SU-DHL-6 (cell line): ENCODE measurements at regions not wholly inside any gene's neighbourhood (a gene's known extent, or its start where the extent isn't known, plus 50 kb on each side); places are given as distances from the start of the nearest gene placed in this dataset.

ENCODE experiments used
- H2AFZ ChIP-seq: fragments of 200-600 bp; sonication (generic); 2 replicates; pipeline ENCODE4 v1.6.1; 2014; ENCODE audit warnings: low read depth, mild to moderate bottlenecking, moderate library complexity, mixed read lengths, antibody characterized with exemption, low read length; ENCODE audit not compliant: severe bottlenecking
- H3F3A ChIP-seq: fragments of 200-600 bp; shearing (Covaris generic); 2 replicates; pipeline ENCODE4 v1.6.0; 2016; ENCODE audit warnings: antibody characterized with exemption, mild to moderate bottlenecking; ENCODE audit not compliant: insufficient read depth
- H3K27ac ChIP-seq: fragments of 200-600 bp; sonication (generic); 2 replicates; pipeline ENCODE4 v1.5.1; 2016; ENCODE audit warnings: low read depth, mild to moderate bottlenecking, low read length, moderate library complexity, mixed read lengths
- H3K27me3 ChIP-seq: fragments of 200-600 bp; sonication (generic), shearing (Covaris generic); 2 replicates; pipeline ENCODE4 v1.6.0; 2014; ENCODE audit warnings: mild to moderate bottlenecking, low read length
- H3K36me3 ChIP-seq: fragments of 200-600 bp; sonication (generic); 2 replicates; pipeline ENCODE4 v1.6.1; 2014; ENCODE audit warnings: mild to moderate bottlenecking, low read length, mixed read lengths
- H3K4me2 ChIP-seq: fragments of 300-600, 200-600 bp; shearing (Covaris generic), sonication (generic); 2 replicates; pipeline ENCODE4 v1.6.0; 2014; ENCODE audit warnings: low read length, low read depth, mild to moderate bottlenecking; ENCODE audit not compliant: poor library complexity, severe bottlenecking
- H3K4me3 ChIP-seq: fragments of 200-600 bp; sonication (generic); 2 replicates; pipeline ENCODE4 v1.5.1; 2014; ENCODE audit warnings: antibody characterized with exemption, low read length, mild to moderate bottlenecking, mixed read lengths; ENCODE audit not compliant: insufficient read depth, poor library complexity, severe bottlenecking
- H3K79me2 ChIP-seq: fragments of 200-600 bp; sonication (generic); 2 replicates; pipeline ENCODE4 v1.6.1; 2014; ENCODE audit warnings: mild to moderate bottlenecking, low read length, moderate library complexity; ENCODE audit not compliant: insufficient read depth
- H3K9ac ChIP-seq: fragments of 200-600 bp; sonication (generic); 2 replicates; pipeline ENCODE4 v1.7.0; 2014; ENCODE audit warnings: mild to moderate bottlenecking, low read length
- H3K9me2 ChIP-seq: fragments of 200-600 bp; sonication (generic); replicated peaks from 2 replicates; pipeline ENCODE4 v1.6.1; 2014; ENCODE audit warnings: low read length; ENCODE audit not compliant: insufficient read depth
- H3K9me3 ChIP-seq: fragments of 200-600 bp; sonication (generic); 2 replicates; pipeline ENCODE4 v1.6.1; 2014; ENCODE audit warnings: low read length, mixed read lengths; ENCODE audit not compliant: insufficient read depth
- H4K20me1 ChIP-seq: fragments of 200-600 bp; sonication (generic); 2 replicates; pipeline ENCODE4 v1.6.1; 2014; ENCODE audit warnings: low read depth, mild to moderate bottlenecking, antibody characterized with exemption, low read length, moderate library complexity, mixed read lengths
- CTCF ChIP-seq: fragments of 200-600 bp; sonication (generic); IDR thresholded peaks from one replicate; pipeline ENCODE4 v1.5.1; 2017; ENCODE audit warnings: antibody characterized with exemption, mild to moderate bottlenecking, low read length, moderate library complexity; ENCODE audit not compliant: insufficient read depth, poor library complexity, severe bottlenecking
- EZH2phosphoT487 ChIP-seq: fragments of 200-600 bp; sonication (generic), shearing (Covaris generic); conservative IDR thresholded peaks from 2 replicates; pipeline ENCODE4 v1.6.1; 2018; ENCODE audit warnings: mild to moderate bottlenecking, antibody characterized with exemption, low read length, moderate library complexity, mixed read lengths

GRCh38 chr9:99471033-99471432 lies 249.0 kb downstream of the SEC61B start:
- Histone ChIP-seq H3K9me2 (no peaks in the 10 kb centered on the region), H3K27ac (no peak overlapping the region), H3K4me3 (no peak overlapping the region), H3K9me3 (no peaks in the 10 kb centered on the region), H3K4me2 (no peak overlapping the region), H2AFZ (no peak overlapping the region), H3K79me2 (no peaks in the 10 kb centered on the region), H3F3A (no peaks in the 10 kb centered on the region), H4K20me1 (no peaks in the 10 kb centered on the region), H3K27me3 (no peaks in the 10 kb centered on the region), H3K9ac (no peak overlapping the region), H3K36me3 (no peaks in the 10 kb centered on the region)
- TF ChIP-seq CTCF (no peak), EZH2phosphoT487 (no peak)

- Histone ChIP-seq H3K4me2 (no peak overlapping the region), H2AFZ (no peak overlapping the region), H3K27me3 (no peaks in the 10 kb centered on the region), H3K4me3 (no peak overlapping the region), H3K9me2 (no peaks in the 10 kb centered on the region), H3K36me3 (no peaks in the 10 kb centered on the region), H3K27ac (no peak overlapping the region), H4K20me1 (no peaks in the 10 kb centered on the region), H3F3A (no peaks in the 10 kb centered on the region), H3K79me2 (no peaks in the 10 kb centered on the region), H3K9me3 (no peaks in the 10 kb centered on the region), H3K9ac (no peak overlapping the region)
- TF ChIP-seq EZH2phosphoT487, result no peak
- TF ChIP-seq CTCF, result no peak
These were observed 250.3 kb downstream of the SEC61B start for GRCh38 chr9:99472240-99472915.

GRCh38 chr9:99472916-99473245 lies 250.8 kb downstream of the SEC61B start:
- H3K27ac ChIP-seq, result no peak overlapping the region
- H3K36me3 ChIP-seq, result no peaks in the 10 kb centered on the region
- H2AFZ ChIP-seq, result no peak overlapping the region
- TF ChIP-seq CTCF, result no peak
- no peak for TF ChIP-seq EZH2phosphoT487
- no peaks in the 10 kb centered on the region for H3K9me3 ChIP-seq
- H3F3A ChIP-seq, result no peaks in the 10 kb centered on the region
- no peaks in the 10 kb centered on the region for H3K9me2 ChIP-seq
- H4K20me1 ChIP-seq, result no peaks in the 10 kb centered on the region
- no peak overlapping the region for H3K4me3 ChIP-seq
- H3K4me2 ChIP-seq, result no peak overlapping the region
- H3K79me2 ChIP-seq, result no peaks in the 10 kb centered on the region
- H3K9ac ChIP-seq, result no peak overlapping the region
- H3K27me3 ChIP-seq, result no peaks in the 10 kb centered on the region
